ENCODE measurements at regions not wholly inside any gene's neighbourhood (a gene's known extent, or its start where the extent isn't known, plus 50 kb on each side); places are given as distances from the start of the nearest gene placed in this dataset.

DNA sequence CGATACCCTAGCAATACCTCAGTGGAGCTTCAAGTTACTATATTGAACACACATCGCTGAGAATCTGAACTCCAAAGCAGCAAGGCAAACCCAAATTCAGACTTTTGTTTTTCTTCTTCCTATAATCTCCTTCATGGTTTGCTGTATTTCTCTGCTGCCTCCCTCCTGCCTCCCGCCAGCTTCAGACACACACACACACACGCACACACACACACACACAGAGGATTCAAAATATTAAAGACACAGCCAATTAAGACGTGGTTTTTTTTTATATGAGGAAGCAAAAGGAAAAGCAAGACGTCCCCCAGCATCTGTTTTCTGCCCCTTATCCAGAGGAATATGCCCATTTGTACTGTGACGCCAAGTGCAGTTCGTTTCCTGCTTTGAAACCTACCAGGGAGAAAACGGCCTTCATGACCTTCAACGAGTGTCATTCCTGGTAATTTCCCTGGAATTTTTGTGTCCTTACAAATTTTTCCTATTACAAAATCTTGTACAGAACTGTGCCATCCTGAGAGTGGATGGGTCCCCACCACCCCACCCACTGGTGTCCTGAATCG, 547.9 kb upstream of the ID2 start:
- DNase-seq = no peak

DNA sequence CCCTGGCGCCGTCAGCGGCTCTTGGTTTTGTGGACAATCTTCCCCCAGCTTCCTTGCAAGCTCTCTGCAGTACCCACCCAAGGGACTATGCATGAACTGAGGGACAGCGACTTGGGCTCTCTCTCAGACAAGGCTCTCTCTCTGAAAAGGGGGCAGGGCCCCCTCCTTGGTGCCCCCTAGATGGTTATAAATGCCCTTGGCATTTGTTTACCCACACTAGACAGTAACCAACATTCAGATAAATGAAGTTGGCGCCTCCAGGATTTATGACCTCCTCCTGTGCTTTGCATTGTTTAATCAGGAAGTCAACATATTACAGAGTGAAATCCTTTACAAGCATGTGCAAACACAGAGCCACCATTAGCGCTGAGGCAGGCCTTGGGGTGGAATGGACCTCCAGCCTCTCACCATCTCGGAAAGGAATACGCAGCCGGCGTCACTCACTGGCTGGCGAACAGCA, 547.4 kb upstream of the ID2 start:
- DNase-seq = no peak

DNA sequence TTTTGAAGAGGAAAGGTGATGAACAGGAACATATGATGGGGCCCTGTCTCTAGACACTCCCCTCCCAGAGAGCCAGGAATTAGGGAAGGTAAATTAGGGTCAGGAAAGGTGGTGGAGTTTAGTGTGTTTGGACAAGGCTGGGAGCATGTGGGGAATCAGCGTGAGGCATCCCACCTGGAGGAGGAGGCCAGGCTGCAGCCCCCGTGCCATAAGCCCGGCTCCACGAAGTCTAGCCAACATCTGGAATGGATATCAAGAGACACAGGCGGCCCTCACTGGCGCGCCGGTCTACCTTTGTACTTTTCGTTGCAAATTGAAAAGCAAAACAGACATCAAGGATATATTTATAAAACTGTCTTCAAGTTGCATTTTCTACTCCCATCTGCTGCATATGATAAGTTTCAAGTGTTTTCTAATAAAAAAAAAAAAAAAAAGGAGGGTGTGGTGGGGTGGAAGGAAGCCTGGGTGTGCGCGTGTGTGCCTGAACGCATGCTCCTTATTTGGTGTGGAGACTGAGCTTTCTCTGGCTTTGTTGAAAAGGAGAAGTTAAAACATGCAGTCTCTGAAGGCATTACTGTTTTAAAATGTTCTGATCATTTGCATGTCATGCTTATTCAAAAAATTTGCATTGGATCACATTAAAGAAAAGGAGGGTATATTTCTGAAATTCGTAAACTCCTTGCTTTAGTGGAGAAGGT, 546.7 kb upstream of the ID2 start:
- peak; percentile 6 to 27 for DNase-seq

DNA sequence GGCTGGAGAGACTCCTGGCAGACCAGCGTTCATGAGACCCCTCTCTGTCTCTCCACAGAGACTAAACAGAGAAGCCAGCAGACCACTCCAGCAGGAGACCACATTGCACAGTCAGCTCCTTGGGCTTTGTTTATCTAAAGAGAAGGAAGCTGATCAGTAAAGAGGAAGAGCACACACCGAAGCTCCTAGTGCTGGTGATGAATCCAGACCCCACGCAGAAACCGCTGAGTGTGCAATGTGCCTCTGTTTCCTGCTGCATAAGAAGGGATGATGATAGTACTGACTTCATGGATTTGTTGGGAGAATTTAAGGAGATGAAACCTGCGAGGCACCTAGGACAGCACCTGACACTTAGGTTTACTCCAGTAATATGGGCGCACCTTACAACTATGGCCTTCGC, 544.1 kb upstream of the ID2 start:
- DNase-seq = no peak

DNA sequence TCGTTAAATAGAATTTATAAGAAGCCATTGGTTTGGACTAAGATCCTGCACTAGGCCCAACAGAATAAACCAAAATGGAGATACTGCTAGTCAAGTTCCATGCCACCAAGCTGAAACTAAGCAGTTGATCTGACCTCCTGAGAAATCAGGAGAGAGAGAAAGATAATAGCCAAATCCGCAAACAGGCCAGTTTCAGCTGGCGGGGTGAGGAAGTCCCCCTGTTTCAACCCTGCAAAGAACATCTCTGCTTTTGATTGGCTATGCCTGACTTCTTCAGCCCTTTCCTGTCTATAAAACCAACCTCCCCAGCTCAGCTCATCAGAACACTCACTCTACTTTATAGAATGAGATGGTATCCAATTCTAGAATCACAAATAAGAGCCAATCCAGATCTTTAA, 543.3 kb upstream of the ID2 start:
- DNase-seq = no peak

DNA sequence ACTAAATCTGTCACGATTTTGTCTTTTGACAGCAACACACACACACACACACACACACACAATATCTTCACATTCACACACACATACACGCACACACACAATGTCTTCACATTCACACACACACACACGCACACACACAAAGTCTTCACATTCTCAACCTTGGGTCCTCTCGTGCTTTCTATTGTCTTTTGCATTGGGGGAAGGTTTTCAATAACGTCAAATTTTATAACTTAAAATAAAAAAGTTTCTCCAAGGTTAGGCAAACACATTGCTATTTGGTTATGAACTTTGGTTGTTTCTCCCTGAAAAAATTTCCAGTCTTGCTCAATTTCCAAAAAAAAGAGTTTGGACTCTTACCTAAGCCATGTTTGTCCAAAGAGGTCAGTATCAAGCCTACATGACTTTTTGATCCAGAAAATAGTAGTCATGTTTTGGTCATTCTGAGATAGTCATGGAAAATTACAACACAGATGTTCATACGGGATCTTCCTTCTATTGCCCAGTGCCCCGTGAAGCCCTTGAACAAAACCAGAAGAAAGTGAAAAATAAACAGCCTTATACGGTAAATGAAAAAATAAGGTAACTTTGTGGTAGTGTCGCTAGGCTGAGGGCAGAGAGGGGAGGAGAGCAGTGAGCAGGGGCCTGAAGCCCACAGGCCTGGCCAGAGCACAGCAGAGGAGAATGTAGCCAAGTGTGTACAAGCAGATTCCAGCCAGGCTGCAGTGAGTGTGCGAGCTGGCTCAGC, 542.8 kb upstream of the ID2 start:
- DNase-seq = no peak

DNA sequence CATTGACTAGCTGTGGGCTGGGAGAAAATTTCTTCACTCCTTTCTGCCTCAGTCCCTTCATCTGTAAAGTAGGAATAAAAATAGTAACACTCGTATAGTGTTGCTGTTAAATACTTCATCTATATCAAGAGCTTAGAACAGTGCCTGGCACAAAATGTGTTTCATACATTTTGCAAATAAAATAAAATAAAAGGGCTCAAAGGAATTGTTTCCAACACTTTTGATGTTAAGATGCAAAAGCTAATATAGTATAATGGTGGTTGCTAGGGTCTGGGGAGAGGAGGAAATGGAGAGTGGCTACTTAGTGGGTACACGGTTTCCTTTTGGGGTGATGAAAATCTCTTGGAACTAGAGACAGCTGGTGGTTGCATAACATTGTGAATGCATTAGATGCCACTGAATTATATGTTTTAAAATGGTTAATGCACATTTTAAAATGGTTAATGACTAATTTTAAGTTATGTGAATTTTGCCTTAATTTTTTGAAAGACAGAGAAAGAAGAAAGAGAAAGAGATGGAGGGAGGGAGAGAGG, 542.1 kb upstream of the ID2 start:
- DNase-seq = no peak

DNA sequence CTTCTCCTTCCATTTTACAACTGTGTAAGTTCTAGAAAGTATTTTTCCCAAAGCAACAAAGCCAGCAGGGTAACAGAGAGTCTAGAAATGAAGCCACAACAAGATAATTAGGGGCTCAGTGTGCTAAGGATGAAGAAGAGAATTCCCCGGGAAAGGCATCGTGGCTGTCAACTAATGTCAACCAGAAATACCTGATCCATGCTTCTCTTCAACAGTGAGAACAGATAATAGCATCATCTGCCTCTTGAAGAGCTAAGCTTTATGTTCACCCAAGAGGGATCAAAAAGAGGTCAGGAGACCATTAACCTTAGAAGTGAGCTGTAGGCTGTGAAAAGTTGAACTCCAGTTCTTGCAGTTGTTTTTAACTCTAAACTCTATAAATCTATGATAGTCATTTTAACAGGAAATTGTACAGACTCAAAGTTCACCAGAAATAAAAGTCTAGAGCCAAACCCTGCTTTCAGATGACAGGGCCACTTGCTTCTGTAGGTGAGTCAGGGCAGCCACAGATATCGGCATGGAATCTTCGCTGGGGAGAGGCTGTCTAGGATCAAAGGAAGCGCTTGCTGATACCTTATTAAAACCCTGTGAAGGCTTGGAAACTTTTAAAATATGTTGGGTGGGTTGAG, 540.7 kb upstream of the ID2 start:
- no peak for DNase-seq

DNA sequence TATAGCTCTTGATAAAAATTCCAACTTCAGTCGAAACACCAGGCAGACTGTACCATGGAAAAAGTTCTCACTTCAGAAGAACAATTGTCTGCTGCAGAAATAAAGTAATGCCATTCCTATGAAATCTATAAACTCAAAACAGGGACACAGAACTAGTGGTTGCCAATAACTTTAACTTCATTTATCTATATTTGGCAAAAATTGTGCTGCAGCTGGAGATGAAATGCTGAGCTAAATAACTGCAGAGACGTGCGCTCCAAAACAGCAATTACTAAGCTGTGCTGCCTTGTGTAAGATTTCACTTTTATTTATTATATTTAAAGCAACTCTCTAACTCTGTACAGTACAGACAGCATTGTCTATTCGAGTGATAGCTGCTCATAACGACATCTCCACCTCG, 540.1 kb upstream of the ID2 start:
- no peak for DNase-seq

DNA sequence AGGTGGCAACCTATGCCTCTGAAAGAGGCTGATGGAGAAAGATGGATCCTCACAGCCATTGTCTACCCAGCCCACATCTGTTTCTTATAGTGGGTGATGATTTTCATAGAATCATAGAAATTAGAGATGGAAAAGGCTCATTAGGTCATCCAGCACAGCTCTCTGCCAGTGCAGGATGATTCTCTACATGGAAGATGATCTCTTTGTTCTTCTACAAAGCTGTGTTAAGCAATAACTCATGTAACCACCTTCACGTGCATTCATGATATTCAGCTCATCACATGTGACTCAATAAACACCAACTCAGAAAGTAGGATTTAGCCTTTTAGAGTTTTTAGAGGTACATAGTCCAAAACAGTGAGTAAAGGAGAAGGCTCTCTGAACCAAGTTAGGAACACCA, 539.4 kb upstream of the ID2 start:
- DNase-seq = no peak

DNA sequence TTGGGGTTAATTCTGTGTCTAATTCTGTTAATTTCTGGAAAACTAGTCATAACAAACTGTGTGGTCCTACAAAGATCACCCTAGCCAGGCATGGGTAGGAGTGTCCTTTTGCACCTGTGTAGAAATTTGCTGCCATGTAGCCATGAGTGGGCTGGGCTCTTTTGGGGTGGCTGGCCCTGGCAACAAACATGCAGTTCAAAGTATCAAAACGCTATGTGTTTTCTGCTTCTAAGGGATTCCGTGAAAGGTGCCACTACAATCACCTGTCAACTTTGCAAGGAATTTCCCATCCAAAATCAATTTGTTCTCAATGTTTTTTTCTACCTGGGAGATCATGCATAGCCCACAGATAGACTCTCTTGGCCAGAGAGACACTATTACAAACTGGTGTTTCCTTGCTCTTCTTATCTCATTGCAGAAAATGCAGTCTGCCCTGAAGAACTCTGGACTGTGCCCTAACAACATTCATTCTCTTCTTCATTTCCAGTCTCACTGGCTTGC, 537.7 kb upstream of the ID2 start:
- no peak for DNase-seq

DNA sequence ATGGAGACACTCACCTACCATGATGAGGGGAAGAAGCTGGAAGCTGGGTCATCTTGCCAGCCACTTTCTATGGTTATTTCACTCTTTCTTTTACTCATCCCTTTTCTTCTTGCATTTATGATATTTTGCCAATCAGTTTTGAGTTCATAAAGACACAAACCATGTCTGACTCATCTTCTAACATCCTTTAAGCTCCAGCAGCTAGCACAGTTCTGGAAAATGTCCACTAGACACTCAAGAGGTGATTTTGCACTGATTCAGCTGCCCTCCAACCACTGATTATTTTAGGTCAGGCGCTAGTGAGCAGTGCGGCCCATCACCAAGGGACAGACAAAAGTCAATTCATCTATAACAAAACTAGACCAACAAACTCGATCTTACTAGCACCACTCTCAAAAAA, 537.1 kb upstream of the ID2 start:
- DNase-seq = no peak

DNA sequence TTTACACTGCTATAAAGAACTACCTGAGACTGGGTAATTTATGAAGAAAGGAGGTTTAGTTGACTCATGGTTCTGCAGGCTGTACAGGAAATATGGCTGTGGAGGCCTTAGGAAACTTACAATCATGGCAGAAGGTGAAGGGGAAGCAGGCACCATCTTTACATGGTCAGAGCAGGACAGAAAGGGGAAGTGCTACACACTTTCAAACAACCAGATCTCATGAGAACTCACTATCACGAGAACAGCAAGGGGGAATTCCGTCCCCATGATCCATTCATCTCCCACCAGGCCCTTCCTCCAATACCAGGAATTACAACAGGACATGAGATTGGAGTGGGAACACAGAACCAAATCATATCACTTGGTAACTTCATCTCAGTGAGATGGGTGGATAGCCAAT, 536.5 kb upstream of the ID2 start:
- DNase-seq = peak in 1 of 2 donors; percentile 16

DNA sequence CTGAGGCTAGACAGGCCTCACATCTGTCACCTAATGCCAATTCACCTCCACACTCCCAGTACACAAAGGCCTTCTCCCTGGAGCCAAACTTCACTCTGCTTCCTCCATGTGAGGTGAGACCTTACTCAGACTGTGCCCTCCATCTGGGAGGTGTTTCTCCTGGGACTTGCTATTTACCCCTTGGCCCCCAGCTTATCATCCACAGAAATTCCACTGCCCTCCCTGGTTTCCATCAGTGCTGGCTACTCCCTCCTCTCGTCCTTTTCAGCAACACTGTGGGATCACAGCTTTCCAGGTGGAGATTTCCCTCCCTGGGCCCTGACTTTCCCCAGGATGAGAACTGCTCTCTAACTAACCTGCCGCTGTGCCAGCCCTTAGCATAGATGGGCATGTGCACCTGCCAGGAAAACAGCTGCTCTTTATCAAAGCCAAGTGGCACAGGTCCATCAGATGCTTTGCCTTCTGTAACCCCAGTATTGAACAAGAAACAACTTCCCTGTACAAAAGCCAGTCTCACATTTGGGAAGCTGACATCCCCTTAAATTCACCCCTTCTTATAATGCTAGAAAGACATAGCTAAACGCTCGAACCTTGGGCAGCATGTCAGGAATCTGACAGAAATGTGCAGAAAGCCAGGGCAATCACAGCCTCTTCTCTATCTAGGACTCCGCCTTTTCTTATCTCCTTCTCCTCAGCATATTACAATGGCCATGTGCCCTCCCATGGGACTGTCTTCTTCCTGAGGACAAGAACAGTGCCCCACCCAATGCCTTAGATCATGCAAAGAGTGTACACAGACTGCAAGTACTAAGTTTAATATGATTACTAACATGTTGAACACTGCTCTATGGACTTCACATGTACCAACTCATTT, 535.5 kb upstream of the ID2 start:
- DNase-seq = no peak

DNA sequence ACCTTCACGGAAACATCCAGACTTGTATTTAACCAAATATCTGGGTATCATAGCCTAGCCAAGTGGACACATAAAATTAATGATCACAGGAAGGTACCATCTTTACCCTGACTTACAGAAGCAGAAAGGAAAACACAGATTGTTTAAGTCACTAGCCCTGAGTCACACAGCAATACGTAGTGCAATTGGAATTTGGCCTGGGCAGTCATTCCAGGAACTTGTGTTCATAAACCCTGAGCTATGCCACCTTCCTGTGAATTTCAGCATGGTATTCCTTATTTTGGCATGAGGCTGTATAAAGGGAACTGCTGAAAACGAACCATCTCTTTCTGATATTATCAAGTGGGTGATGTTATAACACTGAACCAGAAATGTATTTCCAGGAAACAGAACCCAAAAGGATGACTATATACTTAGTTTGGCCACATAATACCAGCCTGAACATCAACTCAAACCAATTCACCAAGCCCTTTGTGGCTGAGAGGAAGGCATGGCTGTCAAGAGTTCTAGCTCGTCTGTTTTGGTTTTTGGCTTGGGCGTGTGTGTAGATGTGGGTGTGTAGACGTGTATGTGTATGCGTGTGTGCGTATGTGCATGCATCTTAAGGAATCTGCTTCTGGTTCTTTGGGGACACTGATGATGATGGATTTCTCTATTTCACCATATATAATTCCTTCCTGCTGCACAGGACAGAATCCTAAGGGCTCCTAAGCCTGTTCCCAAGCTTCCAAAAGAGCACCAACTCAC, 533.4 kb upstream of the ID2 start:
- no peak for DNase-seq

DNA sequence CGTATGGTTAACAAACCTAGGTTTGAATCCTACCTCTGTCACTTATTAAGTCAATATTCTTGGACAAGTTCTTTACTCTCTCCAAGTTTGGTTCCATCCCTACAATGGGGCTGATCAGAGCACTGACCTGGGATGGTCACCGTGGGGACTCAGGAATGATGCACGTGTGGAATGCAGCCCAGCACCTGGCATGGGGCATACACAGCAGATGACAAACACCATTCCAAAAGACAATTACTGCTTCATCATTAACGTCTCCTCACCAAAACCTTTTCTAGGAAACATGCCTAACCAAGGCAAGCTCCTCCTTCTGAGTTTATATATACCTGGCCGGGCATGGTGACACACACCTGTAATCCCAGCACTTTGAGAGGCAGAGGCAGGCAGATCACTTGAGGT, 532.9 kb upstream of the ID2 start:
- DNase-seq = no peak

DNA sequence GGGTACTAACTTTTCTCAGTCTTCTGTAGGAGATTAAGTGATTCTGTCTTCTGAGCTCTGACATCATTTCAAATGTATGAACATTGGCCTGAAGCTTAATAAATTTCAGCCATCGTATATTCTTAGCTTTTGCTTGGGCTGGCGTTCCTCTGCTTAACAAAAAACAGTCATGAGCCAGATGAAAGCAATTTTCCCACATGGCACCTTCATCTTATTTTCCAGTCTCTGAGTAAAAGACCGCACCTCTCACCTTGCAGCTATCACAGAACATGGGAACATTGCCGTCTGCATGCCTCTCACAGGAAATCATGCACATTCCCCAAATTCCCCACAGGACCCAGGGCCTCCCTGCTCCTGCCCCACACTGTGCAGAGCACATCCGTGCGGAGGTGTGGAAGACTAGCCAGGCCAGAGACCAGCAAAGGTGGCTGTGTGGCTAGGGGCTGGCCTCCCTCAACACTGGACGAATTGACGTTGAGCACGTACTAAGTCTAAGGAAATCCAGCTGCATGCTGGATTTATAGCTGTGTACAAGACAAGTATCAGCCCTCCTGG, 531.8 kb upstream of the ID2 start:
- DNase-seq = no peak

DNA sequence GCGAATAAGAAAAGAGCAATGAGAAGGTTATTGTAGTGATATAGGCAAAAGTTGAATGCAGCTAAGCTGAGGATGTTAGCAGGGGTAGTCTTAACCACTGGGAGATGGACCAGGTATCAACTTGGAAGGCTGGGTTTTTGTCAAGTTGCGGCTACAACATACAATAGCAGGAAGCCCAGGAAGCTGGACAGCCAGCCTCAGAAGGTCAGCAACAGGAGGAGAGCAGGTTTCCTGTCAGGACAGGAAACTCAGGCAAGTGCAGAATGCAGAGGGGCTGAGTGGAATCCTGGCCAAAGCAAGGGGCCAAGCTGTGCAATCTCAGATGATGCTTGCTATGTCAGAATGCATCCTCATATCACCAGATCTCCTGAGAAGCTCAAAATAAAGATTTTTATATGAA, 530.0 kb upstream of the ID2 start:
- DNase-seq = no peak

DNA sequence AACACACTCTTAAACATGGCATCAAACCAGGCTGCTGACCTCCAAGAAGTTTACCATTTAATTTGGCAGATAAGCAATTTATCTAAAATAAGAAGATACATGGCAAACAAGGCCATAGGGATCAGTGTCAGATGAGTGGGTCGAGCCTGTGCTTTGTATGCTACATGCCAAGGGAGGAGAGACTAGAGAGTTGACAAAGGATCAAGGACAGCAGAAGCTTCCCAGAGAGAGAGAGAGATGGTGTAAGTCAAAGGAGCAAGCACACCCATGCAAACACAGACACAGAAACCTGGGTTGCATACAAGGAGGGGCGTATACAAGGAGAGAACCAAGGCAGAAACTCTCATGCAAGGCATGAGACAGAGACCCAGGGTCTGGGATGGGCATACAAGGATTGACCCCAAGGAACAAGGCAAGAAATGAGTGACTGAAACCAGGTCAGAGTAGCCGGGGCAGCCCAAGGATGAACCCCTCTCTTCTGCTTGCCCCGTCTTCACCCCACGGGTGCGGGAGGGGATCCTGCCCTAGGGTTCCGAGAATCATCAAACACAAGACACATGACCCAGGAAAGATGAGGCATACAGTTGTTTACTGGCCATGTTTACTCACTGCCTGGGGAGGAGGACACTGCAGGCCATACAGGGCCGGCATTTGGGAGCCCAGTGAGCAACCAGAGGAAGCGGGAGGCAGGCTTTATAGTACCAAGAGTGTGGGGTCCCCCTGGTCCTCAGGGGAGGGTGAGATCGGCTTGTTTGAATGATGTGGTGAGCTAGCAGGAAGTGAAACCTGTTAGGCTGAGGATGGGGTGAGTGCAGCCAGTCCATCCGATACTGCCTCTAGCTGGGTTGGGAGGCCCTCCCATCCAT, 529.2 kb upstream of the ID2 start:
- DNase-seq = peak in 1 of 2 donors; percentile 31

DNA sequence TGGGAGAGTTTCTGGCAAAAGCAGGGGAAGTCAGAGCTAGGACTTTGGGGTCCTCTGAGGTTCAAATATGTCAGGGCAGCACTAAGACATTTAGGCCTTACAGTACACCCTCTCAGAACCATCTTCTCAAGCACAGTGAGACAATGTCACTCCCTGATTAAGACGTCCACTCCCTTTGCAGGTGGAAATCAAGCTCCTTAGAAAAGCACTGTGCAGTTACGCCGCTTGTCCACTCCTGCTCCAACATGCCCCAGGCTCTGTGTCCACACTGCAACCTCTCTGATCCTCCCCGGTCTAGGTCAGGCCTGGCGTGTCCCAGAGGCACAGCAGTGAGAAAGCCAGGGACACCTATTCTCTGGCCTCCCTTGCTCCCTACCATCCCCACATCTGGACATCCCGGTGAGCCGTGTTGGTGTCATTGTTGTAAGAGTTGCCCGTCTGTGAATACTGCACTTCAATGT, 528.6 kb upstream of the ID2 start:
- DNase-seq = no peak
